GM23338 (cell line): ENCODE measurements at regions not wholly inside any gene's neighbourhood (a gene's known extent, or its start where the extent isn't known, plus 50 kb on each side); places are given as distances from the start of the nearest gene placed in this dataset.

Source experiments
- ATAC-seq: fragments of 200-7000 bp; cut with Tn5 transposase; 3 replicates; pipeline ENCODE4 v1.9.1; 2020
- DNase-seq: peaks from one replicate; pipeline ENCODE4 v3.0.0-alpha.2; 2015; ENCODE audit warnings: low spot score
- H2AFZ ChIP-seq: fragments of 200-600 bp; sonication (generic); 2 replicates; pipeline ENCODE4 v1.8.0; 2016; ENCODE audit warnings: antibody characterized with exemption, mild to moderate bottlenecking, moderate library complexity
- H3F3A ChIP-seq: fragments of 200-600 bp; sonication (generic); replicated peaks from 2 replicates; pipeline ENCODE4 v1.8.0; 2017; ENCODE audit warnings: antibody characterized with exemption, mixed run types, low read depth
- H3K27ac ChIP-seq: fragments of 200-600 bp; sonication (generic); 2 replicates; pipeline ENCODE4 v1.6.1; 2016; ENCODE audit warnings: low read depth
- H3K27me3 ChIP-seq: fragments of 200-600 bp; sonication (generic); 2 replicates; pipeline ENCODE4 v1.8.0; 2016; ENCODE audit warnings: mild to moderate bottlenecking, mixed run types, moderate library complexity; ENCODE audit not compliant: insufficient read depth
- H3K36me3 ChIP-seq: fragments of 200-600 bp; sonication (generic); 2 replicates; pipeline ENCODE4 v1.8.0; 2016; ENCODE audit warnings: mild to moderate bottlenecking; ENCODE audit not compliant: insufficient read depth
- H3K4me1 ChIP-seq: fragments of 200-600 bp; sonication (generic); 2 replicates; pipeline ENCODE4 v1.8.0; 2016; ENCODE audit warnings: mild to moderate bottlenecking, moderate library complexity; ENCODE audit not compliant: insufficient read depth
- H3K4me2 ChIP-seq: fragments of 200-600 bp; sonication (generic); 2 replicates; pipeline ENCODE4 v1.7.1; 2017; ENCODE audit warnings: mixed run types
- H3K4me3 ChIP-seq: fragments of 200-600 bp; sonication (generic); 2 replicates; pipeline ENCODE4 v1.6.1; 2016; ENCODE audit warnings: mixed run types
- H3K79me2 ChIP-seq: fragments of 200-600 bp; sonication (generic); replicated peaks from 2 replicates; pipeline ENCODE4 v1.8.0; 2017; ENCODE audit warnings: mild to moderate bottlenecking; ENCODE audit not compliant: insufficient read depth
- H3K9me2 ChIP-seq: fragments of 200-600 bp; sonication (generic); 2 replicates; pipeline ENCODE4 v1.8.0; 2017; ENCODE audit not compliant: insufficient read depth
- H4K20me1 ChIP-seq: fragments of 200-600 bp; sonication (generic); replicated peaks from 2 replicates; pipeline ENCODE4 v1.8.0; 2017; ENCODE audit warnings: mild to moderate bottlenecking; ENCODE audit not compliant: insufficient read depth
- H3K27ac Mint-ChIP-seq: 2 replicates; pipeline ENCODE4 v1.8.0; 2020; ENCODE audit warnings: inconsistent platforms, mild to moderate bottlenecking, moderate library complexity, mixed read lengths
- H3K27me3 Mint-ChIP-seq: 3 replicates; pipeline ENCODE4 v1.8.0; 2022; ENCODE audit warnings: low read depth, mild to moderate bottlenecking, moderate library complexity, mixed read lengths, inconsistent platforms; ENCODE audit not compliant: insufficient read depth, poor library complexity
- H3K36me3 Mint-ChIP-seq: 3 replicates; pipeline ENCODE4 v1.8.0; 2021; ENCODE audit warnings: low read depth, mild to moderate bottlenecking, inconsistent platforms, moderate library complexity, mixed read lengths
- H3K4me1 Mint-ChIP-seq: 3 replicates; pipeline ENCODE4 v1.8.0; 2020; ENCODE audit warnings: mild to moderate bottlenecking, inconsistent platforms, mixed read lengths
- H3K4me3 Mint-ChIP-seq: 3 replicates; pipeline ENCODE4 v1.8.0; 2021; ENCODE audit warnings: moderate library complexity, mild to moderate bottlenecking, inconsistent platforms, mixed read lengths
- H3K9me3 Mint-ChIP-seq: 3 replicates; pipeline ENCODE4 v1.8.0; 2020; ENCODE audit warnings: moderate library complexity, mild to moderate bottlenecking, inconsistent platforms, mixed read lengths
- CREB1 ChIP-seq: fragments of 250-450 bp; sonication (Bioruptor Pico); IDR thresholded peaks from 2 replicates; pipeline ENCODE4 v1.5.0; 2020; ENCODE audit warnings: low read depth, mild to moderate bottlenecking, moderate library complexity
- EZH2 ChIP-seq: fragments of 200-600 bp; sonication (generic); IDR thresholded peaks from one replicate; pipeline ENCODE4 v1.8.0; 2017; ENCODE audit warnings: antibody characterized with exemption, mild to moderate bottlenecking, low read depth; ENCODE audit not compliant: unreplicated experiment
- EZH2phosphoT487 ChIP-seq: fragments of 200-600 bp; sonication (generic); IDR thresholded peaks from one replicate; pipeline ENCODE4 v1.8.1; 2018; ENCODE audit warnings: antibody characterized with exemption; ENCODE audit not compliant: unreplicated experiment
- JUNB ChIP-seq: IDR thresholded peaks from one replicate; pipeline ENCODE4 v1.6.1; 2016; ENCODE audit warnings: antibody characterized with exemption; ENCODE audit not compliant: unreplicated experiment
- NANOG ChIP-seq: IDR thresholded peaks from 2 replicates; pipeline ENCODE4 v1.6.1; 2016; ENCODE audit warnings: antibody characterized with exemption, borderline replicate concordance
- POLR2AphosphoS5 ChIP-seq: IDR thresholded peaks from 2 replicates; pipeline ENCODE4 v1.6.1; 2016; ENCODE audit warnings: antibody characterized with exemption, low read depth
- STAT1 ChIP-seq: IDR thresholded peaks from one replicate; pipeline ENCODE4 v1.6.1; 2016; ENCODE audit warnings: antibody characterized with exemption; ENCODE audit not compliant: unreplicated experiment
- ZNF114 ChIP-seq: fragments of 250-450 bp; sonication (Bioruptor Pico); IDR thresholded peaks from 2 replicates; pipeline ENCODE4 v1.5.0; 2020; ENCODE audit warnings: mild to moderate bottlenecking, moderate library complexity
- ZNF331 ChIP-seq: fragments of 250-450 bp; sonication (Bioruptor Pico); IDR thresholded peaks from 2 replicates; pipeline ENCODE4 v1.5.0; 2020; ENCODE audit warnings: low read depth, mild to moderate bottlenecking, moderate library complexity
- TF ChIP-seq, protein P1 (sequence below), 2 experiments: fragments of 200-600 bp in 1 of 2; sonication (generic) in 1 of 2; conservative IDR thresholded peaks; 2 replicates each; pipeline versions ENCODE4 v1.5.1 to v1.6.1; 2016 to 2017; ENCODE audit warnings: antibody characterized with exemption in 2 of 2, low read depth in 2 of 2, mild to moderate bottlenecking in 2 of 2, moderate library complexity in 1 of 2
- TF ChIP-seq, protein P2 (sequence below): IDR thresholded peaks from 2 replicates; pipeline ENCODE4 v1.6.1; 2016; ENCODE audit warnings: antibody characterized with exemption
- TF ChIP-seq, protein P3 (sequence below): IDR thresholded peaks from one replicate; pipeline ENCODE4 v1.6.1; 2018; ENCODE audit warnings: antibody characterized with exemption; ENCODE audit not compliant: unreplicated experiment
- TF ChIP-seq, protein P4 (sequence below): fragments of 250-450 bp; sonication (Bioruptor Pico); IDR thresholded peaks from 2 replicates; pipeline ENCODE4 v1.5.0; 2020; ENCODE audit warnings: mild to moderate bottlenecking, moderate library complexity

DNA sequence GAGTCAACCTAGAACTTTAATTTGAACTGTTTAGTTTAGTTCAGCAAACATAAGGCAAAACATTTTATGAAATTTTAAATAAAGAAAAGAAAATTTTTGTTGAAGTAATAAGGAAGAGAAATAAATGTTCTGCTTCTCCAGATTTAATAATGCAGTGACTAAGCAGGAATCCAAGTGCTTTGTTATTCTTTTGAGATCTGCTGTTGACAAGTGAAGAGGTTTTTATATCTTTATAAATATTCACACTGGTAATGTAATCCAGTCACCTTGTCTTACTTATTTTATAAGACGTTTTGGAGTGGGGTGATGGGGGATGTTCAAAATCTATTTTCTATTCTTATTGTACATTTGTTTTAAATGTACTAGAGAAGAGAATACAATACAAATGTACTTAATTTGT lies 725.9 kb upstream of the CCDC179 start:
- Histone ChIP-seq H3F3A (no peaks in the 10 kb centered on the region), H3K36me3 (no peaks in the 10 kb centered on the region), H3K27ac (no peak overlapping the region), H3K27me3 (no peaks in the 10 kb centered on the region), H3K4me1 (0 out of 2 replicates have a peak, but pooled peaks cover 3% of the 10 kb centered on the region), H3K4me3 (no peak overlapping the region), H2AFZ (no peak overlapping the region), H3K9me2 (no peaks in the 10 kb centered on the region), H3K4me2 (no peak overlapping the region), H4K20me1 (no peaks in the 10 kb centered on the region), H3K79me2 (no peaks in the 10 kb centered on the region)
- Mint-ChIP-seq H3K27me3 (peaks cover 2% of the 10 kb centered on the region), H3K4me3 (no peak overlapping the region), H3K9me3 (peaks cover 13% of the 10 kb centered on the region), H3K27ac (no peak overlapping the region), H3K36me3 (peaks cover 8% of the 10 kb centered on the region; the same call in 2 of the 3 replicates), H3K4me1 (peaks cover 4% of the 10 kb centered on the region; the same call in 2 of the 3 replicates)
- ATAC-seq (no peak), DNase-seq (no peak)
- TF ChIP-seq, protein P1, sequence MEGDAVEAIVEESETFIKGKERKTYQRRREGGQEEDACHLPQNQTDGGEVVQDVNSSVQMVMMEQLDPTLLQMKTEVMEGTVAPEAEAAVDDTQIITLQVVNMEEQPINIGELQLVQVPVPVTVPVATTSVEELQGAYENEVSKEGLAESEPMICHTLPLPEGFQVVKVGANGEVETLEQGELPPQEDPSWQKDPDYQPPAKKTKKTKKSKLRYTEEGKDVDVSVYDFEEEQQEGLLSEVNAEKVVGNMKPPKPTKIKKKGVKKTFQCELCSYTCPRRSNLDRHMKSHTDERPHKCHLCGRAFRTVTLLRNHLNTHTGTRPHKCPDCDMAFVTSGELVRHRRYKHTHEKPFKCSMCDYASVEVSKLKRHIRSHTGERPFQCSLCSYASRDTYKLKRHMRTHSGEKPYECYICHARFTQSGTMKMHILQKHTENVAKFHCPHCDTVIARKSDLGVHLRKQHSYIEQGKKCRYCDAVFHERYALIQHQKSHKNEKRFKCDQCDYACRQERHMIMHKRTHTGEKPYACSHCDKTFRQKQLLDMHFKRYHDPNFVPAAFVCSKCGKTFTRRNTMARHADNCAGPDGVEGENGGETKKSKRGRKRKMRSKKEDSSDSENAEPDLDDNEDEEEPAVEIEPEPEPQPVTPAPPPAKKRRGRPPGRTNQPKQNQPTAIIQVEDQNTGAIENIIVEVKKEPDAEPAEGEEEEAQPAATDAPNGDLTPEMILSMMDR (conservative IDR thresholded peaks at IDR 0.05; ENCODE audit: low read depth in 2 of 2), result no peak
- no peak for TF ChIP-seq CREB1 (CRISPR knock-in tag)
- TF ChIP-seq, protein P2, sequence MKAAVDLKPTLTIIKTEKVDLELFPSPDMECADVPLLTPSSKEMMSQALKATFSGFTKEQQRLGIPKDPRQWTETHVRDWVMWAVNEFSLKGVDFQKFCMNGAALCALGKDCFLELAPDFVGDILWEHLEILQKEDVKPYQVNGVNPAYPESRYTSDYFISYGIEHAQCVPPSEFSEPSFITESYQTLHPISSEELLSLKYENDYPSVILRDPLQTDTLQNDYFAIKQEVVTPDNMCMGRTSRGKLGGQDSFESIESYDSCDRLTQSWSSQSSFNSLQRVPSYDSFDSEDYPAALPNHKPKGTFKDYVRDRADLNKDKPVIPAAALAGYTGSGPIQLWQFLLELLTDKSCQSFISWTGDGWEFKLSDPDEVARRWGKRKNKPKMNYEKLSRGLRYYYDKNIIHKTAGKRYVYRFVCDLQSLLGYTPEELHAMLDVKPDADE, result no peak
- no peak for TF ChIP-seq STAT1
- no peak for TF ChIP-seq NANOG
- TF ChIP-seq, protein P3, sequence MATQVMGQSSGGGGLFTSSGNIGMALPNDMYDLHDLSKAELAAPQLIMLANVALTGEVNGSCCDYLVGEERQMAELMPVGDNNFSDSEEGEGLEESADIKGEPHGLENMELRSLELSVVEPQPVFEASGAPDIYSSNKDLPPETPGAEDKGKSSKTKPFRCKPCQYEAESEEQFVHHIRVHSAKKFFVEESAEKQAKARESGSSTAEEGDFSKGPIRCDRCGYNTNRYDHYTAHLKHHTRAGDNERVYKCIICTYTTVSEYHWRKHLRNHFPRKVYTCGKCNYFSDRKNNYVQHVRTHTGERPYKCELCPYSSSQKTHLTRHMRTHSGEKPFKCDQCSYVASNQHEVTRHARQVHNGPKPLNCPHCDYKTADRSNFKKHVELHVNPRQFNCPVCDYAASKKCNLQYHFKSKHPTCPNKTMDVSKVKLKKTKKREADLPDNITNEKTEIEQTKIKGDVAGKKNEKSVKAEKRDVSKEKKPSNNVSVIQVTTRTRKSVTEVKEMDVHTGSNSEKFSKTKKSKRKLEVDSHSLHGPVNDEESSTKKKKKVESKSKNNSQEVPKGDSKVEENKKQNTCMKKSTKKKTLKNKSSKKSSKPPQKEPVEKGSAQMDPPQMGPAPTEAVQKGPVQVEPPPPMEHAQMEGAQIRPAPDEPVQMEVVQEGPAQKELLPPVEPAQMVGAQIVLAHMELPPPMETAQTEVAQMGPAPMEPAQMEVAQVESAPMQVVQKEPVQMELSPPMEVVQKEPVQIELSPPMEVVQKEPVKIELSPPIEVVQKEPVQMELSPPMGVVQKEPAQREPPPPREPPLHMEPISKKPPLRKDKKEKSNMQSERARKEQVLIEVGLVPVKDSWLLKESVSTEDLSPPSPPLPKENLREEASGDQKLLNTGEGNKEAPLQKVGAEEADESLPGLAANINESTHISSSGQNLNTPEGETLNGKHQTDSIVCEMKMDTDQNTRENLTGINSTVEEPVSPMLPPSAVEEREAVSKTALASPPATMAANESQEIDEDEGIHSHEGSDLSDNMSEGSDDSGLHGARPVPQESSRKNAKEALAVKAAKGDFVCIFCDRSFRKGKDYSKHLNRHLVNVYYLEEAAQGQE, result no peak
- no peak for TF ChIP-seq POLR2AphosphoS5
- TF ChIP-seq, protein P4, sequence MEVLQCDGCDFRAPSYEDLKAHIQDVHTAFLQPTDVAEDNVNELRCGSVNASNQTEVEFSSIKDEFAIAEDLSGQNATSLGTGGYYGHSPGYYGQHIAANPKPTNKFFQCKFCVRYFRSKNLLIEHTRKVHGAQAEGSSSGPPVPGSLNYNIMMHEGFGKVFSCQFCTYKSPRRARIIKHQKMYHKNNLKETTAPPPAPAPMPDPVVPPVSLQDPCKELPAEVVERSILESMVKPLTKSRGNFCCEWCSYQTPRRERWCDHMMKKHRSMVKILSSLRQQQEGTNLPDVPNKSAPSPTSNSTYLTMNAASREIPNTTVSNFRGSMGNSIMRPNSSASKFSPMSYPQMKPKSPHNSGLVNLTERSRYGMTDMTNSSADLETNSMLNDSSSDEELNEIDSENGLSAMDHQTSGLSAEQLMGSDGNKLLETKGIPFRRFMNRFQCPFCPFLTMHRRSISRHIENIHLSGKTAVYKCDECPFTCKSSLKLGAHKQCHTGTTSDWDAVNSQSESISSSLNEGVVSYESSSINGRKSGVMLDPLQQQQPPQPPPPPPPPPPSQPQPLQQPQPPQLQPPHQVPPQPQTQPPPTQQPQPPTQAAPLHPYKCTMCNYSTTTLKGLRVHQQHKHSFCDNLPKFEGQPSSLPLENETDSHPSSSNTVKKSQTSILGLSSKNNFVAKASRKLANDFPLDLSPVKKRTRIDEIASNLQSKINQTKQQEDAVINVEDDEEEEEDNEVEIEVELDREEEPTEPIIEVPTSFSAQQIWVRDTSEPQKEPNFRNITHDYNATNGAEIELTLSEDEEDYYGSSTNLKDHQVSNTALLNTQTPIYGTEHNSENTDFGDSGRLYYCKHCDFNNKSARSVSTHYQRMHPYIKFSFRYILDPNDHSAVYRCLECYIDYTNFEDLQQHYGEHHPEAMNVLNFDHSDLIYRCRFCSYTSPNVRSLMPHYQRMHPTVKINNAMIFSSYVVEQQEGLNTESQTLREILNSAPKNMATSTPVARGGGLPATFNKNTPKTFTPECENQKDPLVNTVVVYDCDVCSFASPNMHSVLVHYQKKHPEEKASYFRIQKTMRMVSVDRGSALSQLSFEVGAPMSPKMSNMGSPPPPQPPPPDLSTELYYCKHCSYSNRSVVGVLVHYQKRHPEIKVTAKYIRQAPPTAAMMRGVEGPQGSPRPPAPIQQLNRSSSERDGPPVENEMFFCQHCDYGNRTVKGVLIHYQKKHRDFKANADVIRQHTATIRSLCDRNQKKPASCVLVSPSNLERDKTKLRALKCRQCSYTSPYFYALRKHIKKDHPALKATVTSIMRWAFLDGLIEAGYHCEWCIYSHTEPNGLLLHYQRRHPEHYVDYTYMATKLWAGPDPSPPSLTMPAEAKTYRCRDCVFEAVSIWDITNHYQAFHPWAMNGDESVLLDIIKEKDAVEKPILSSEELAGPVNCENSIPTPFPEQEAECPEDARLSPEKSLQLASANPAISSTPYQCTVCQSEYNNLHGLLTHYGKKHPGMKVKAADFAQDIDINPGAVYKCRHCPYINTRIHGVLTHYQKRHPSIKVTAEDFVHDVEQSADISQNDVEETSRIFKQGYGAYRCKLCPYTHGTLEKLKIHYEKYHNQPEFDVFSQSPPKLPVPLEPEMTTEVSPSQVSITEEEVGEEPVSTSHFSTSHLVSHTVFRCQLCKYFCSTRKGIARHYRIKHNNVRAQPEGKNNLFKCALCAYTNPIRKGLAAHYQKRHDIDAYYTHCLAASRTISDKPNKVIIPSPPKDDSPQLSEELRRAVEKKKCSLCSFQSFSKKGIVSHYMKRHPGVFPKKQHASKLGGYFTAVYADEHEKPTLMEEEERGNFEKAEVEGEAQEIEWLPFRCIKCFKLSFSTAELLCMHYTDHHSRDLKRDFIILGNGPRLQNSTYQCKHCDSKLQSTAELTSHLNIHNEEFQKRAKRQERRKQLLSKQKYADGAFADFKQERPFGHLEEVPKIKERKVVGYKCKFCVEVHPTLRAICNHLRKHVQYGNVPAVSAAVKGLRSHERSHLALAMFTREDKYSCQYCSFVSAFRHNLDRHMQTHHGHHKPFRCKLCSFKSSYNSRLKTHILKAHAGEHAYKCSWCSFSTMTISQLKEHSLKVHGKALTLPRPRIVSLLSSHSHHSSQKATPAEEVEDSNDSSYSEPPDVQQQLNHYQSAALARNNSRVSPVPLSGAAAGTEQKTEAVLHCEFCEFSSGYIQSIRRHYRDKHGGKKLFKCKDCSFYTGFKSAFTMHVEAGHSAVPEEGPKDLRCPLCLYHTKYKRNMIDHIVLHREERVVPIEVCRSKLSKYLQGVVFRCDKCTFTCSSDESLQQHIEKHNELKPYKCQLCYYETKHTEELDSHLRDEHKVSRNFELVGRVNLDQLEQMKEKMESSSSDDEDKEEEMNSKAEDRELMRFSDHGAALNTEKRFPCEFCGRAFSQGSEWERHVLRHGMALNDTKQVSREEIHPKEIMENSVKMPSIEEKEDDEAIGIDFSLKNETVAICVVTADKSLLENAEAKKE (CRISPR knock-in tag), result no peak
- no peak for TF ChIP-seq ZNF114
- no peak for TF ChIP-seq EZH2phosphoT487
- no peak for TF ChIP-seq EZH2
- no peak for TF ChIP-seq ZNF331
- TF ChIP-seq JUNB, result no peak
